Activated T-cell treated with anti-CD3 and anti-CD28 coated beads for 1 hour (primary cell): ENCODE measurements at regions not wholly inside any gene's neighbourhood (a gene's known extent, or its start where the extent isn't known, plus 50 kb on each side); places are given as distances from the start of the nearest gene placed in this dataset.

Source experiments
- DNase-seq: peaks from one replicate; pipeline ENCODE4 v3.0.0-alpha.2; 2020; ENCODE audit warnings: low read depth

DNA sequence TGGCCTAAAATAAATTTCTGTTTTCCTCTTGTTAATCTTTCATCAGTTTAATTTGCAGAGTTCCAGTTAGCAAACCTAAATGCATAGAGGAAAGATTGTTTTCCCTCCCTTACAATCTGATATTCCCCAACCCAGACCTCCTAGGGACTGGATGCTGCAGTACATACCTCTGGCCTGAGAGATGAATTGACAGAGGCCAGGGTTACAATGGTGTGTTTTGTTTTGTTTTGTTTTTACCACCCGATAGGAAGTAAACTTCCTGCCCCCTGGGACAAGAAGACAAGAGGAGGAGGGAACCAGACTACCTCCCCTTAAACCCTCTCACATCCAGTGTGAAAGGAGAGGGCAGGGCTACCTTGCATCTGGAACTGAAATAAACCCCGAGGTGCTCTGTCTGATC, 319.0 kb downstream of the LRFN2 start:
- no peak for DNase-seq

DNA sequence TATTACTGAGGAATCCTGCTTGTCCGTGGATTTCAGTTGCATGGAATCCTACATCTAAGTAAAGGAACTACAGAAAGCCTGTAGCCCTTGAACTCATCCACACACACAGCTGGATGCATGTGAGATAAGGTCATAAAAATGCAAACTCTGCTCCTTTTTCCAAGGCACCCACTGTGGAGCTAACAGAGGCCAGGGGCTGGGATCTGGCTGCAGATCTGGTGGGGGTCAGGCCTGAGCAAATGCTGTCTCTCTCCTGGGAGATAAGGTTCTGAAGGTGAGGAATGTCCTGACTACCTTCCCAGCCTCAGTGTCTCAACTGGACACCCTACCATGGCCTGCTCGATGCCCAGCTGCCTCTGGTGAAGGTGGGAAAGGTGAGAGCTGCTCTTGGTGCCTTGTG, 321.5 kb downstream of the LRFN2 start:
- no peak for DNase-seq

DNA sequence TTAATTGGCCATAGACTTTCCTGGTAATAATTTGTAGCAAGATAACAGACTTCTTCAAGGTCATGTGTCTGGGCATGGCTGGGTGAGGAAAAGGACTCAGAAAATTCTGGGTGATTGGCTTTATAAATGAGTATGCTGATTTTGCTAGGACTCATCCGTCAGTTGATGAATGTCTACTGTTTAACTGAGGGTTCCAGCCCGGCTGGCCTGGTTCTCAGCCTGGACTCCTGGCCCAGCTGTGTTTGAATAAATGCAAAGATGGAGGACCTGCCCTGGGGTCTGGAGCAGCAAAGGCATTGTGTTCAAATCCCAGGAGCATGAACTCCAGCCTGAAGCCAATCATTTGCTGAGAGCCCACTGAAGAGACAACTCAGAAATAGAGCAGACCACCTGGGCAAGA, 323.2 kb downstream of the LRFN2 start:
- DNase-seq: no peak

DNA sequence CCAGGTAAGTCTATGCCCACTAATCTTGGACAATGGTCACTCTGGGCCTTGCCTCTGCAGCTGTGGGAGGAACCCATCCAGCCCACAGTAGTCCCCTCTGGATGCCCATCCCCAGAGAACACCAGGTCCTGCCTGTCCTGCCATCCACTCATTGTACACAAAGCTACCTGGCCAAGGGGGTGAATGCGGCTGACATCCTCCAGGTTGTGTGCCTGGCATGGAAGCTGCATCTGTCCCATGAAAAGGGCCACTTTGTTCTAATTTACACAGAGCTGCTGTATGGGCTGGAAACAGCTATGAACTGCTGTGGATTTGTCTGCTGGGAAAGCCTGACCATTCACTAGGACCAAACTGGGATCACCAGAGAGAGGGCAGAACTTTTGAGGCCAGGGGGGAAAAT, 324.8 kb downstream of the LRFN2 start:
- DNase-seq: no peak

DNA sequence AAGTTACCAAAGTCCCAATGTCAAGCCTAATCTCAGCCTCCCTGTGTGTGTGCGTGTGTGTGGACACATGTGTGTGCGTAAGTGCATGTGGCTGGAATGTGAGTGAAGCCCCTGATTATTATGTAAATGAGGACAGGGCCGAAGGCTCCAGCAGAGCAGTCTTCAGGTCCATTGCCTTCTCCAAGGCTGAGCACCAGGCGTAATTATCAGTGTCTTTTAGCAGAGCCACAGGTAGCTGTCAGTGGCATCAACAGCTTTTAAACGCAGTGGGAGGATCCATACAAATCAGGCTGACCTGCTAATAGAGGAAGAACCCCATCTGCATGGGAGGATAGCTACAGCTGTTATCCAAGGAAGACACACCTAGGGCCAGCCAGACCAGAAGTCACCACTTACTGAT, 324.3 kb upstream of the MOCS1 start:
- no peak for DNase-seq

DNA sequence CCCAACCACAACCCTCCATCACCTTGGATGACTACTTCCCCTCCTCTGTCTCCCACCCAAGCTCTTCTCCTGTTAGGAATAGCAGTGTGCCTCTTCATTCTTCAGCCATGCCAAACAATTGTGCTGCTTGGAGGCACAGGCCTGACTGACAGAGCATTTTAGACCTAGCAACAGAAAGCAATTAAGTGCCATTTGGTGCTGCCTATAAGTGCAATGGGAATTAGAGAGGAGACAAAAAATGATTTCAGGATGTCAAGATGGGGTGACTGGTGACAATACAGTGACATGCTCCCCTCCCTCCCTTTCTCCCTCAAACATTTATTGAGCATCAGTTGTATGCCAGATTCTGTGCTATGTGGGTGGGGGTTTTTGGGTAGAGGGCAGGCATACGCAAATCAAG, 322.6 kb upstream of the MOCS1 start:
- DNase-seq: no peak

DNA sequence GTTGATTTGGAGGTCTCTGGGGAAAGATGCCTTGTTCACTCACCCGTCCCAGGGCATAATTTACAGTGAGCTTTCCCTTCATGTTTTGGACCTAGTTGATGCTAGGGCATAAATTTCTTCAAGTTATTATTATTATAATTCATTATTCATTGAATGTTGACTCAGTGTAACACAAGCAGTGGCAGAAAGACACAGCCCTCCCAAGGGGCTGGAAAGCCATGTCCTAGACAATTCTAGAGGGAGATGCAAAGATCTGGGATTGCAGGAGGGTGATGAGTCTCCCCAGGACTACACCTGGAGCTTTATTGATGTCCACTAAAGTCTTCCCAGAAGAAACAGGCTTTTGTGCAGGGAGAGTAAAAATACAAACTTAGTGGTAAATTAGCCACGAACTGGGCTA, 322.0 kb upstream of the MOCS1 start:
- DNase-seq: no peak

DNA sequence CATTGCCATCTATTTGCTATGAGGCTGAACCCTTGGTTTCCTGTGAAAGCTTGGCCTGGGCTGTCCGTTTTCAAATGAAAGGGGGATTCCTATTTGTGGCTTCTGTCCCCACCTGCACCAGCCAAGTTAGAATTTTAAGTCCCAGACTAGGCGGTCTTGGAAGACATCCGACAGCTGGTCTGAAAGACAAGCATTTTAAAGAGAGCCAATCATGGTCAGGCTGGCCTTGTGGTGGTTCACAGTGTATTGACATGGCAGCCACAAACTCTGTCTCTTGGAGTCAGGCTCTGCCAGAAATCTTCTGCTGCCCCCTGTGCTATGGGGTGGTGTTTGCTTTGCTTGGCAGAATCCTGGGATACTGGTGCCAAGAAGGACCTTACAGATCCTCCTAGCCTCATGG, 319.2 kb upstream of the MOCS1 start:
- DNase-seq: no peak

DNA sequence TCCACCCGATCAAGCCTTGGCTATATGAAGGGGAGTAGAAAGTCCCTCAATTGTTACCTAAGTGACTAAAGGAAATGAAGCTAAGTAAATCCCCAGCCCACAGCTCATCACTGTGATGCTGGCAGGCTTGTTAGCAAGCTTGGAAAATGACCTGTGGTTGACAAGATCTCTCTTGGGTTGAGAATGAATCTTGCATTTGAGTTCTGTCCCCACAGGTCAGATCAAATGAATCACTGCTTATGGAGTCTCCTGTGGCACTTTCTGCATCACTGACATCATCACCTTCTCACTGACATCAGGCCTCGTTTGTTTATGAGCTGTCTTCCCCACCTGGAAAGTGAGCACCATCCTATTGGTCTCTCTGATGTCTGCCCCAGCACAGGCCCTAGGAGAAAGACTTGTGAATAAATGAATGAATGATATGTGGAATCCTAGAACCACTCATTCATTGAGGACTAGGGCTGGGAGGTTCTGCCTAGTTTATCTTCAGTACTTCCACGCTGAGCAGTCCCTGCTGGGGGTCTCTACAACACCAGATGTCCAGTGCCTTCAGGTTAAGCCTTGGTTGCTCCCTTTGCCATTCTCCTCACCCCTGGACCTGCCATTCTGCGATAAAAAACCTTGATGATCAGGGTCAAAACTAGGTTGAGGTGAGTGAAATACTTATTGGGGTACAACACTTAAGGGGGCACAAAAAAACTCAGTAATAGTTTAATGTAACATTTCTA, 318.4 kb upstream of the MOCS1 start:
- DNase-seq: no peak

DNA sequence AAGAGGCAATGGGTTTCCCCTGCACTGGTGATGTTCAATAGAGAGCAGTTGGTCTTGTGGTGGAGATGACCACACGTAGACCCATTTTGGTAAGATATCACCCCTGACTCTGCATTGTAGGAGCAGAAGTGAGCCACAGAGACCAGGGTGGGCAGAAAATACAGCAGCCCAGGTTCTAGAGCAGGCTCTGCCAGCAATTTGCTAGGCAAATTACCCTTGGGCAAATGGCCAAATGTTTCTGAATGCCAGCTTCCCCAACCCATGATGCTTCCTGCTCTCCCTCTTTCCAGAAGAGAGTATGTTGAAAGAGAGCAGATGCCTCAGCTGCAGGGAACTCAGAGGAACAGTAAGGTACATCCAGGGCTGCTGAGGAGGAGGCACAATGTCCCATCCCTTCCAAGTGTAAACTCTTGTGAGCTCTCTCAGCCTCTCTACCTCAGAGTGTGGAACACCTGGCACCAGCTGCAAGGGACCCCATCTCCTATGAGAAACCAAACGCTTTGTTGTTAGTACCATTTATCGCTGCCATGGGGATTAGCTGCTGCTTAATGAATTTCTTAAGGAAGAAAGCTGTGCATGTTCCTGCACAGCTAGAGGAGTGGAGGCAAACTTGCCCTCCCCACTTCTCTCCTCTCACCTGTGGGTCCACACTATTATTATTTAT, 317.5 kb upstream of the MOCS1 start:
- no peak for DNase-seq

DNA sequence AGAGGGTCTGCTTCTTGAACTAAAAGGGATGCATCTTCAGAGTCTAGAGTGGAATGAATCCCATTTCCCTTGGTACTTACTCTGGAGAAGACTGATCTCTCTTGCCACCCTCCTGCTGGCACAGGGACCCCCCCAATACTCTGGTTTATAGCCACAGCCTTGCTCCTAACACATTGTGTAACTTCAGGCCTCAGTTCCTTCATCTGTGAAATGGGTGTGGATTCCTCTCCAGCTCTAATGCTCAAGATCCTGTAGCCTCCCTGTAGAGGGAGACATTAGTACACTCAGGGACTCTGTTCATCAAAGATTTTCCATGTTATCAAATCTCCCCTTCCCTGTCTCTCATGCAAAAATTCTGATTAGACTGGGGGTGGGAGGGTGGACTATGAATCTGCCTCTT, 315.7 kb upstream of the MOCS1 start:
- no peak for DNase-seq

DNA sequence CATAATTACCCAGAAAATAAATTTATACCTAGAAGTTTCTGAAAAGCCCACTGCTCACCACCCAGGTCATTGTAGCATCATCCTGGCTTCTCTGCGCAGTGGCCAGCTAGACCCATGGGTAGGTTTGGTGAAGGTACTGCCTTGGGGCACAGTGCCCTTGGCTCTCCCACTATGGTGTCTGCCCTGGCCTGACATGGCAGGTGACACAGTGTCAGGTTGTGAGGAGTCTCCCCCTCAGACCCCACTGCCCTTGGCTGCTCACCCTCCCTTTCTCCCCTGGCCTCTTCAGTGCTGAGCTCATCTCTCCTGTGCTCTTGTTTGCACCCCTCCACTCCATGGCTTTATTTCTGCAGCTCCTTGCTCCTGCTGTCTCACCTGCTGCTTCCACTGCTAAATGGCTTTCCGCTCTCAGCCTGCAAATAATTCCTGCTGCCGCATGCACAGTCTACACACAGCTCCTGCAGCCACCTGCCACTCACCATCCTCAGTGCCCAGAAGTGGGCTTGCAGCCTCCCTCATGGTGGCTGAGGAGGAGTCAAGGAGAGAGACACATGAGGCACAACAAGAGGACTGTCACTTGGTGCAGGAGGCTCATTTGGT, 313.4 kb upstream of the MOCS1 start:
- DNase-seq: no peak

DNA sequence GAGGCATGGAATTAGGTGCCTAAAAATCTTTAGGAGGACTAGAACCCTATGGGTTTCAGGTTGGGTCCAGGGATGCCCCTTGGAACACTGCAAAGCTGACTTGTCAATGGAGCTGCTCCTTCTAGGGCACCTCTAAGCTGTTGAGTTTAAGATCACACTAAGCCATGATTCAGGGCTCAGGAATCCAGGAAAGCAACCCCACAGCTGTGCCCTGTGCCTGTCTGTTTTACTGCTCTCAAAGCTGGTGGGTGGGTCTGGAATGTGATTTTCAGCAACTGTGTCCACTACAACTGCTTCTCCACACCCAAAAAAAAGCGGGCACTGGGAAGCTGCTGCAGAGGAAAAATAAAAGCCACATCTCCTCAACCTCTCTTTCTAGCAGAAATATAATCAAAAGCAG, 310.4 kb upstream of the MOCS1 start:
- DNase-seq: no peak

DNA sequence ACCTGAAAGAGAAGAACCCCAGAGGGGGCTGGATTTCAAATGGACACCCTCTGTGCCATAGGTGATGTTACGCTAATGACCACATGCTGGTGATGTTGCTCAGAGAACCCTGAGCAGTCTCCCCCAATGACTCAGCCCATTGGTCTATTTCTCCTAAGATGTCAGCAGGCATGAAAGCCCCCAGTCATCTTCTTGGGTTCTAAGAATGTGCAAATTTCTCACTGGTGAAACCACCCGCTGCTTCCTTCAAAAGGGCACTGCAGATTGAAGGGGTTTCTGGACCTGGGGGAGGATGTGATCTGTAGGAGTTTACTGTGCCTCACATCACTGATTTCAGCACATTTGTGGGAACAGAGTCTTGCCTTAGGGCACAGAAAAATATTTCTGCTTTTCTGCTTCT, 298.4 kb upstream of the MOCS1 start:
- no peak for DNase-seq

DNA sequence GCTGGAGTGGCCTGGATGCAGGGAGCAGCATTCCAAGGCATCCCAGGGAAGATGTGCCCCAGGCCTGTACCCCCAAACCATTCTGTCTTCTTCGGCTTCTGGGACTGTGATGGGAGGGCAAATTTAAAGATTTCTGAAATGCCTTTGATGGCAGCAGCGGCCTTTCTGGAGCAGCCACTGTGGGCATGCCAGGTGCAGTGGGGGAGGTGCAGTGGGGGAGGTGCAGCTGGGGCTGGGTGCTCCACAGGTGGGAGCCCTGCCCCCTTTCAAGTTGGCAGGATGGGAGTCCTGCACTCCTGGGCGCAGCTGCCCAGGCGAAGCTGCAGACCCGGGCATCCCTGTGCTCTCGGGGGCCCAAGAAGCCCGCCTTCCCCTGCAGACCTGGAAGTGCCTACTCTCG, 293.5 kb upstream of the MOCS1 start:
- no peak for DNase-seq

DNA sequence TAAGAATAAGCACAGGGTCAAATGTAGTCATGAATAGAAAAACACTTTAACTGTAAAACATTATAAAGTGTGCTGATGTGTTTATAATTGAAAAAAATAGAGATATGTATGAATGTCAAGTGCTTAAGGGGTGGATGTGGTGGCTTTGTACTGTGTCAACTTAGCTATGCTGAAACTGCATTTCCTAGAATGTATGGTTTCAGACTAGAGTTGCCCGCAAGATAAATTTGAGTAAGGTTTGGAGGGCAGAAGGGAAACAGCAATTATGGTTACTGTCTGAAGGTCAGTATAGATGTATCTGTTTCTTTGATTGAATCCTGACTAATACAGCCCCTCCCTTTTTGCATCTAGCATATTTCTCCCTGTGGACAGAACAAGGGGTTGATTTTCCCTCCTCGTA, 288.1 kb upstream of the MOCS1 start:
- DNase-seq: no peak

DNA sequence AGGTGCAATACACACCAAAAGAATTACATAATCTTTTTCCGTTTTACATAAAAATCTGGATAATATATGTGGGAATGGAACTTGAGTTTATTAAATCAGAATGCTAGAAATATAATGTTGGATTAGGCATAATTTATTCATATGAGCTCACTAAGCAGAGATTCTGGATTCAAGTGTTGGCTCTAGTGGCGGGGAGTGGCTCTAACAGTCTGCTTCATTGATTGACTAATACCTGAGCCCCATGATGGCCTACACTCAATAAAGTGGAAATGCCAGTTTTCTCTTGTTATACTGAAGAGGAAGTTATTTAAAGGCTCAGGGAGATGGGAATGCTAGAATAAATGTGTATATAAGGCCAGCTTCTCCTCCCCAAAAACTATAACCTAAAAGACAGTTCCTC, 285.5 kb upstream of the MOCS1 start:
- DNase-seq: no peak

DNA sequence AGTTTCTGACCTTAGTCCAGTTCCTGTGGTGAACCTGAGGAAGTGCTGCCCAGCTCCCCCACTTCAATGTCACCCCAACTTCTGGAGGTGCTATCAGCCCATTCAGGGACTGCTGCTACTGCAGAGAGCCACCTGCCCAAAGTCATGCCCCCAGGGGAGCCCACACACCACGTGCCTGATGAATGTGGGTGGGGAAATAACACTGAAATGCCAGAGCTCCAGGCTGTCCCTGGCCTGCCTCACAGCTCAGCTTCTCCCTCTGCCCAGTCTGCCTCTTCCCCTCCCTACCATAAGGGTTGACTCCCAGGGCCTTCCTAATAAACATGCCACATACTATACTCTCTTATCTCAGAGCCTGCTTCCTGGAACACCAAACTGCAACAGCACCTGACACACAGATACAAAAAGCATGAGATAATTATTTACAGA, 276.4 kb upstream of the MOCS1 start:
- DNase-seq: no peak

DNA sequence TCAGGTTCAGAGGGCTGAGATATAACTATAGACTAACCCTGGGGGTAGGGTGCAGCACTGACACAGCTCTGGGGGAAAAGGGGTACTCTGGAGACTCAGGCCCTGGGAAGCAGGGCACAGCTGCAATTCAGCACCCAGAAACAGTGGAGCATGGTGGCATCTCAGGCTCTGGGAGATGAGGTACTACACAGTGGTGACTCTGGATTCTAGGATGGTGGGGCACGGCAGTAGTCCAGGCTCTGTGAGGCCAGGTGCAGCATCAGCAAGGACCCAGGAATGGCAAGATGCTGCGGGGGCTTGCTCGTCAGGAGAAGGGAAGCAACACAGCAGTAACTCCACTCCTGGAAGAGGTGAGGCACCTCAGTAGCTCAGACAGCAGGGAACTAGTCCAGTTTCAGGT, 271.5 kb upstream of the MOCS1 start:
- DNase-seq: no peak

DNA sequence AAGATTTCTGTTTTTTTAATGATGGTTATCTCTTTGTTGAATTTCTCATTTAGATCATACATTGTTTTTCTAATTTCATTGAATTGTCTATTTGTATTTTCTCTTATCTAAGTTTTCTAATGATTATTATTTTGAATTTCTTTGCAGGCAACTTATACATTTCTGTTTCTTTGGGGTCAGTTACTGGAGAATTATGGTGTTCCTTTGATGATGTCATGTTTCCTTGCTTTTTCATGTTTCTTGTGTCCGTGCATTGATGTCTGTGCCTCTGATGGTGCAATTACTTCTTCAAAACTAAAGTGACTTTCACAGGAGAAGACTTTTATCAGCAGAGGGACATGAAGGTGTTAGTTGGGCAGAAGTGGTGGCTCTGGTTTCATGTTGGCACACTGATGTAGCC, 270.7 kb upstream of the MOCS1 start:
- no peak for DNase-seq

DNA sequence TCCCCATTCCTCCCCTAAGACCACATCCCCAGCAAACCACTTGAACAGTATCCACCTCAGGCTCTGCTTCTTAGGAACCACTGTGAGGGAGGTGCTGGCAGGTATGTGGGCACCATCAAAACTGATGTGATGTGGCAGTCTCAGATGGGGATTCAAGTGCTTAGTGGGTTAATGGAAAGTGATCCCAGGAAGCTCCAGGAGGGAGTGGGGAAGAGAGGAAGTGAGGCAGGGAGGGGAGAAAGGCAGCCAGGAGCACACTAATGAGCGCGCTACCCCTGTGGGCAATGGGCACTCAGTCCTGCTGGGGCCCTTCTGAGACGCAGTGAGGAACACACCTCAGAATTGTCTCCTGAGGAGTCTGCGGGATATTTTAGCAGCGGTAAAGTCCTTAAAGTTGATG, 263.1 kb upstream of the MOCS1 start:
- DNase-seq: no peak

DNA sequence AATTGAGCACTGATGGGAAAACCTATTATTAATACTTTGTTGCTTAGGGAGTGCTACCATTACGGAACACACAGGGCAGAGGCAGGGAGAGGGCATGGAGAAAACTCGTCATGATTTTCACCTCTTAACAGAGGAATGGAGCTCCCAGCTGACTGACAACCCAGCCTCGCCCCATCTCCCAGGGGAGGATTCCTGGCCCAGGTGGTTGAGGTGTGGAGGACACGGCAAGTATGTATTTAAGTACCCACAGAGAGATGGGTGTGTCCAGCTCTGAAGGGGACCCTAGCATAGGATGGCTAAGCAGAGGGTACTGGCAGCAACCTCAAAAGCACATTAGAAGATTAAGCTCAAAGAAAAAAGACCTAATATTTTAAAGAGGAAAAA, 261.9 kb upstream of the MOCS1 start:
- DNase-seq: no peak

DNA sequence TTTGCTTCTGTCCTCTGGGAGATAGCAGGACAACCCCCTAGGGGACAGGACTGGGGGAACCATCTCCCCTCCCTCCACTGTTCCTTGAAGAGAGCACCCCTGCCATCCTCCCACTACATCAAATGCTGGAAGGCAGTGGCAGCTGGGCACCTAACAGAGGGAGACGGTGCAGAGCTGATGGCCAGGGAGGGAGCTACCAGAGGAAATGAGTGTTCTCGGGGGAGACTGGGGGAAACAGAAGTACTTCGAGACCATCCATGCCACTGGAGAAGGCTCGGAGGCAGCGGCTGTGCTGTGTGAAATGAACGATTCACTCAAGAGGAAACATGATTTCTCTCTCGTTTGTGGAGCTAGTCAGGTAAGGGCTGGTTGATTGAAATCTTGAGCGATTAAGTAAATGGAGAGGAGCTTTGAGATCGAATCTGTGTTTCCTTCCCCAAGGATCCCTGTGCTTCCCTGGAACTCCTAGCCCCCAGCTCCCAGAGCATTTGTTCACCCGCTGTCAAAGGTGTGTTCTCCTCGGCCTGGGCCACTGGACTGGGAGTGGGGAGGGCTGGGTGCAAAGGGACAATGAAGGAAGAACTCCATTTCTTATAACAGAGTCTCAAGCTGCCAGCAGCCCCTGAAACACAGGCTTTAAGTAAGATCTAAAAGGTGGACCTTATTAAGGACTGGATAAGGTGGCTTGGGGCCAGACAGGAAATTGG, 261.3 kb upstream of the MOCS1 start:
- no peak for DNase-seq
